Left renal pelvis (tissue), 4 donors: ENCODE measurements at regions not wholly inside any gene's neighbourhood (a gene's known extent, or its start where the extent isn't known, plus 50 kb on each side); places are given as distances from the start of the nearest gene placed in this dataset.

Experiments
- DNase-seq, 4 donors: peaks; one replicate each; pipeline ENCODE4 v3.0.0-alpha.2; 2013; ENCODE audit warnings: low read depth in 4 of 4, low spot score in 3 of 4

DNA sequence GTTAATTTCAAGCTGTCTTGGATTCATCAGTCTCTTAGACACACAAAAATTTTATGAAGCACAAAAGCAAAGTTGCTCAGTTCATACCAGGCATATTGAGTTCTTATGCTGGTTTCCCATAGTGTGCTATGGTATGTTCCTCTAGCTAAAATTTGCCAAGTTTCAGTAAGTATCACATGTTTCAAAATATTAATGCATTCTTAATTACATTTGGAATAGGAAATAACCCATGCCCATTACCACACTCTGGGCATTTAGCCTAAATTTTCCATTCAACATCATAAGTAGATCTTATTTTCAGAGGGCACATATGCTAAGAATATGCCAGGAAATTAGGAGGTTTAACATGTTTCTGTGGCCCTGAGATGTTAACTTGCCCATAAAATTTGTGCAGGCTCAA is 289.9 kb downstream of the SHOX2 start:
- no peak for DNase-seq

DNA sequence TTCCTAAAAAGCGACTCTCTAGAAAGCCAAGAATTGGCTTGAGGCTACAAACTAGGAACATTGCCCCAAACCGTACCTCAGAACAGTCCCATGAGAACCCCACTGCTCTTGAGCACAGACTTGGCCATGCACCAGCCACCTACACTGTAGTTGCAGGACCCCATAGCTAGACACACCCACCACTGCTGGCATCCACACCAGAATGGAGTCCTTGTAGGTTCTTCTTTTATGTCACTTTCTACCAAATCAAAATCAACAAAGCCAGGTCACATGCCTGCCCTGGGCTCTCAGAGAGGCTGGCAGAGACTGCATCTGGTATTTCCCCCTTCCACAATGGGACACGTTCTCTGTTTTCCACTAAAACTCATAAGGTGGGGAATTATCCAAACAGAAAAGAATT is 290.5 kb downstream of the SHOX2 start:
- DNase-seq: no peak

DNA sequence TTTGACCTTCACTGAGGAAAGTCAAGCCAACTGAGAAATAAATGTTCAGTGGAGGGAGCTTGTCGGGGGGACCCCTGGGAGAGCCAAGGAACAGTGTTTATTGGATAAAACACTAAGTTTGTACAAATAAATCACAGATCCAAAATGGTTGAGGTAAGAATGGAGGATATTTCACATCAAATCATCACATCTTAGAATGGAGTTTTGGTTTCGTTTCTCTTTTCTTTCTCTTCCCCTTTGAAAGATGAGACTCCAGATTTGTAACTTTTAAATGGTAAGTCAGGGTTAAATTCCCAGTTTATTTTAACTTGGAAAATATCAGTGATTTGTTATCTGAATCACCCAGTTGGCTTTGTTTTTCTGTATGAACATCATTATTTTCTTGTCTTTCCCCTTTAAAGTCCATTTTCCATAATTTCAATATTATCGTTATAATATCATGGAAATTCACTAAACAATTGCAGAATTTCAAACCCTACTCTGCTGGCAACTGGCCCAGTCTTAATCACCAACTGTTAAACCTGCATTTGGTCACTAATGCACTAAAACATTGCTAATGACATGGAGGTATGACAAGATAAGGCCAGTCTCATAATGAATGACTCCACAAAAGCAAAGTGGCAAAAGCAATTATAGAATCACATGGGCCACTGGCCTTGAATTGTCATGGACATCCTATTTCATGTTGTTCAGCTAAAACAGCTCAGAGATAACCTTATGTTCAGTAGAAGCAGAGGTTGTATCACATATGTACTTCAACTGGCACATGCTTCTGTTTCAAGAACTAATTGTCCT is 295.1 kb downstream of the SHOX2 start:
- no peak for DNase-seq

DNA sequence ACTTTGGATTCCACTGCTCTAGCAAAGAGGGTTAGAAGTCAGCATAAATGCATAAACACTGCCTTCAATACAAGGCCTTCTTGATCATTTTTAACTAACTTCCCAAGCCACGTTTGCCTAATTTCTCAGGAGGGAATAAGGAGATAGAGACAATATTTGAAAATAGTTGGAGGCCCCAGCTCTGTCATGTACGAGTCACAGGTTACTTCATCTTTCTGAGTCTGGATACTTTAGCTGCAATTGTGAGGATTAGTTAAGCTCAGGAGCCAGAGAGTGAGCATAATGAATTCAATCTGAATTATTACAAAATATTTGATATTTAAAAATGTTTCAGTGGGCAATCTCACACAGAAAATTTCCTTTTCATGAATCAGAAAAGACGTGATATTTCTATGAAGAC is 298.9 kb downstream of the SHOX2 start:
- no peak for DNase-seq

DNA sequence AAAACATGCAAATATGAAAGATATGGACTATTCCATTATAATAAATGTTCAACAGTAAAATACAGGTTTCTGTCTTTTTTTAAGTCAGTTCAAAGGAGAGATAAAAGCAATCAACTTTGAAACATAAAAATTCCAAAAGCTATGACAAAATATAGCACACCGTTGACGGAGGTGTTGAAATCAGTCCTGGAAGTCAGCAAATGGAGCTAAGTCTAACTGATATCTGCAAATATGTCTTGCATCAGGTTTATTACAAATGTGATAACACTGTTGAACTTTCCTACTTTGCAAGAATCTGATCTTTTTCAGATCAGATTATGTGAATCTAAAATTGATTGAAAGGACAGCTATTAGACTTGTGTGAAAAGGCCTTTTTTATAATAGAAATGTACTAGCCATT is 300.7 kb downstream of the SHOX2 start:
- no peak for DNase-seq

DNA sequence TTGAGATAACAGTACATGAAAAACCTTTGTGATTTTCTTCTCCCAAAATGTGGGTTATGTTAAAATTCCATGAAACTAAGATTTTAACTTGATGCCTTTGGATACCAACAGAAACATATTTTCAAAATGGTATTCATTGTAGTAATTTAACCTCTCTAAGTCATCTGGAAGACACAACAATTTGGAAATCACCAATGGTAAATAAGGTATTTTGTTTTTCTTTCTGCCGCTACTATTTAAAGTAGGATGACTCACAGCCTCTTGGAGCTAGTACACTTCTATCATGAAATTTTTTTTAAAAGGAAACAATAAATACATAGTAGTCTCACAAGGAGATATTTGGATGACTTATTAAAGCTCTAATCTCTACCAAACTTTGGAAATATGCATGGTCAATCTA is 291.6 kb upstream of the VEPH1 start:
- DNase-seq: no peak

DNA sequence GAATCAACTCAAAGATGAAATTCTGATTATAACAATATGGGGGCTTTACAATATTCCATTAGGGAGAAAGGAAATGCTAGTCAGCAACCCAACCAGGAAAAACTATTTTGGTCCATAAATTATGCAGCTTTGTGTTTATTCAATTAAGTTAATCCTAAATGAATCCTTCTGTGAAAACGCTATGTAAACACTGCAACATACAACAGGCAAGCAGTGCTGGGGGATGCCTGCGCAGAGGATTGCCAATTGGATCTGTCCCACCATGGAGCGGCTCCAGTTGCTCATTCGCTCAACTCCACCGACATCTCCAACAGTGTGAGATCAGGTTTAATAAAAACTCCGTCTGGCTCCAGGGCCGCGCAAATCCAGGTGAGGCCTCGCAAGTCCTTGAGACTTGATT is 290.5 kb upstream of the VEPH1 start:
- no peak for DNase-seq

DNA sequence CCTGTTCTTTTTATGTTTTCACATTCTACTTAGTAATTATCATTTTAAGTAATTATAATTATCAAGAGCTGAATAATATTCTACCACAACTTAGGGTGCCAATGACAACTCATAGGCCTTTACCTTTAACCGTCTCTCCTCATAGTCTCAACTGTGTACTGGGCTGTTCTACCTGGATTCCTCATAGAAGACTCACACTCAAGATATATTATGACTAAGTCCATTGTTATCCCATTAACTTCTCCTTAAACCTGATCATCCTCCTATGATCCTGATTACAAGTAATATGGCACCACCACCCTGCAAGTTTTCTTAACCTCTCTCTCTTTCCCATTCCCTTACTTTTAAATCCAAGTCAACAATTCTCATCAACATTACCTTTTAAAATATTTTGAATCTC is 285.9 kb upstream of the VEPH1 start:
- no peak for DNase-seq

DNA sequence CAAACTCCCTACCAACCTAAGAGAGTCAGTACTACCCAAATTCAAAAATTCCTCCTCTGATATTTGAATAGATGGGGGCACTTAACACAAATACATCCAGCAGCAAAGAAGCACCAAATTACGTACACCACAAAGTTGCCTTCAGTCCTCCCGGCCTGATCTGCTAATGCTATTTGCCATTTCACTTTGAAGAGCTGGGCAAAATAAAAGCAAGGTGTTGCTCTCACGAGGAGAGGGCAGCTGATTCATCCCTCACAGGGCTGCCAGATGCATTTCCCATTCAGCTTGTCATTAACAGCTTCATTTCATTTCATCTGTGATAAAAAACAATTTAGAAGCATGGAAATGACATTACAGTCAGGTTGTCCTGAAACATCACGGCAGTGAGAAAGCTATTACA is 283.4 kb upstream of the VEPH1 start:
- DNase-seq: no peak

DNA sequence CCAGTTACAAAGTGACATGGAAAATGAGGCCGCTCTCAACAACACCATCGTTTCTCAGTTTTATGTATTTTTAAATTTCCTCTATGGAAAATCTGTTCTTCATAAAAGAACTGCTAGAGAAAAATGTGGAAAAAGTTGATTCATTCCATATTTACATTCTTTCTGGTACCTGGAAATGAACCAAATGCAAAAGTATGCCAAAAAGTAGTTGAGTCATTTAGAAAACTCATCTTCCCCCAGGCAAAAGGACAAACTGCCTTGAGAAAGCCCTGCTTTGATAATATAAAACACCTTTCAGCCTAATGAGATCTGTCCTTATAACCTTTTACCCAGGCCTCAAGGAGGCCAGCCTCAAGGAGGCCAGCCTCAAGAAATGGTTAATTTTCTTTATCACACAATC is 283.0 kb upstream of the VEPH1 start:
- no peak for DNase-seq

DNA sequence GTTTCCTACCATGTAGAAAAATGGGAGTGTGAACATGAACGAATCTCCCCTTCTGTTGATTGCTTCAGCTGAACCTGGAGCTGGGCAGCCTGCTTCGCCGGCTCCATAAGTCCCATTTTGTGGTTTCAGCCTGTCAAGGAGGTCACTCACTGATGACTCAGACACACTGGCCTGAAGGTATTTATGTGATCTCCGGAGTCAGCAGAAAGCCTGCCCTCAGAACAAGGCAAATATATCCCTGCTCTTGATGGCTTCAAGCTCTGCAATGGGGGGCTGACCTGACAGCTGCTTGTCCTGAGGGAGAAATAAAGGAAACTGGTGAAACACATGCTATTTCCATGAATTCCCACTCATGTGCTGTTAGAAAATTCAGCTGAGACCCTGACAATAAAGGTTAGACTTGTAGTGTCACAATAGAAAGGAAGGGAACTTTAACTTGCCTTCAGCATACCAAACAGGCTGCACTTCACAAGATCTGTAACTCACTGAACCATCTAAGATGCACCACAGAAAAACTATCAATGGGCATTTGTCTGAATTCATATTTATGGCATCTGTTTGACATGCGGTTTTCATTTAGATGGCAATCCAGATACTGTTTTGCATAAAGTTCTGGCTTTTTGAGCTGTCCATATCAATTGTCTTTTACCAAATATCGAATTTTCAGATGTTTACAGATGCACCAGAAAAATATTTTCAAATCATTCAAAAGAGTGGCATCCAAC is 282.0 kb upstream of the VEPH1 start:
- DNase-seq: no peak

DNA sequence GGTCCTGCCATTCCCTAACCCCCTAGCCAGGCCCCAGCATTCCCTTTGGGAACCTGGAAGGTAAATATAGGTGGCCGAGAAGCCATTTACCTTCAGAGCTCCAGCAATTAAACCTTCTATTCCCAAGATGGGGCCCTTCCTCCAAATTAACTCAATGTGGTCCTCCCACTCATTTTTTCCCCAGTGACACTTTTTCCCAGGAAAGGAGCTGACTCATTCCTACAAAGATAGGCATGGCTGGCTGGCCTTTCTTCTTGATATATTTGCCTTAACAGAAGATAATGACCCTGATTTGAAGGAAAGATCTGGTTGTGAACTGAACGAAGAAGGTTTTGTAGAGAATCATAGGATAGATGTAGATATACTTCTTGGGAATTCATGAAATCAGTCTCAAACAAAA is 279.0 kb upstream of the VEPH1 start:
- no peak for DNase-seq

DNA sequence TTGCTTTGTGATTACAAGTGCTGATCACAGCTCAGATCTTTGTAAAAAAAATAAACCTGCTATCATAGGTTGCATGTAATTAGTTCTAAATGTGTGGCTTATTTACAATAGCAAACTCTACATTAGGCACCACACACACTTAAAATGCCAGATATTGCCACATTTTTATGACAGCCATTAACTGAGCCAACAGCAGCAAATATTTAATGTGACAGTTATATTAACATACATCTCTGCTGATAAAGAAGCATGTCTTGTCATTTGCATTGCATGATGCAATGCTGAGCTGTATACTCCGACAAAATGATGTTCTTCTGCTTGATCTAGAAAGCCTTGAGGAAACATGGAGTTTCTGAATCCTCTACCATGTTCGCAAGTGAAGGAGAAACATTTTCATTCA is 273.6 kb upstream of the VEPH1 start:
- no peak for DNase-seq

DNA sequence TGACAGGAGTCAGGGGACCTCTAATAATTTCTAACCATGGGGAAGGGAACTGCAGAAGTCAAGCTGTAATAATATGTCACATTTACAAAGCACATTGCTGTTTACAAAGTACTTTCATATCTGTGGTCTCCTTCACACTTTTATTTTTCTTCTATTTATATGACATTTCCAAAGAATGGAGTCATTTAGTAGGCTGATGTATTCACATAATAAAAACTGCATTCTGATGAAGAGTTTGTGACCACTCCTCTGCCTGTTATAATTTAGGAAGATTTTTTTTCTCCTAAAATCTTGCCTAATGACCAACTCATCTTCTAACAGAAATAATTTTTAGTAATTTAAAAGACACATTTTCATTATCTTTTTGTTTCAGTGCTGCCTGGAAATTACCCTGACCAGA is 272.2 kb upstream of the VEPH1 start:
- no peak for DNase-seq

DNA sequence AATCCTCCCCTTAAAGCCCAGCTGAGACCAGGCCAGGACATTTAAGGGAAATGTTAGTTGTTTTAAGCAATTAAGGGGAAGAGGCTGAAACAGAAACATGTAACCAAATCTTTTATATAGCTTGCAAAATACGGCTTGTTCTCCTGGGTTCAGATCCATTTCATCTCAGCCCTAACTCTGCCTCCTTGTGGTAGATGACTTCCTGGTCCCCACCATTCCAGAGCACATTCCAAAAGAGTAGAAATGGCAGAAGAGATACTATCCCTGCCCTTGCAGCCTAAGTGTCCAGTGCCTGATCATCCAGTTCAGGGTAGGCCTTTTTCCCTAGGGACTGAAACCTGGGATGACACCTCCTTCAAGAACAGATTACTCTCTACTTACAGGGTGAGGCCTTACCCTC is 266.2 kb upstream of the VEPH1 start:
- DNase-seq: no peak

DNA sequence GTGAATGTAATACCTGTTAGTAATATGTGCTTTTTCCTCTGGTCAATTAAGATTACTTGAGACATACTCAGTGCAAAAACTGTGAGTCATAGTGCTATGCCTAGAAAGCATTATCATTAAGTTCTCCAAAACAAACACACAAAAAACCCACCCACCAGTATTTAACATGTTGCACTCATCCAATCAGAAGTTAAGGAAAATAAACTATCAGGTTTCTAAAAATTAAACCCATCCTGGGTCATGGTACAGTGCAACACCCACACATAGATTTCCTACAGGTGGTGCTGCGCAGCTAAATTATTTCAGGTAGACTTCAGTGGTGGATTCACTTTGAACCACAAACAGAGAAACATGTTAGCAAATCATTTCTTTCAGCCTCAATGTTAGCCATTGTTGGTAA is 264.4 kb upstream of the VEPH1 start:
- no peak for DNase-seq

DNA sequence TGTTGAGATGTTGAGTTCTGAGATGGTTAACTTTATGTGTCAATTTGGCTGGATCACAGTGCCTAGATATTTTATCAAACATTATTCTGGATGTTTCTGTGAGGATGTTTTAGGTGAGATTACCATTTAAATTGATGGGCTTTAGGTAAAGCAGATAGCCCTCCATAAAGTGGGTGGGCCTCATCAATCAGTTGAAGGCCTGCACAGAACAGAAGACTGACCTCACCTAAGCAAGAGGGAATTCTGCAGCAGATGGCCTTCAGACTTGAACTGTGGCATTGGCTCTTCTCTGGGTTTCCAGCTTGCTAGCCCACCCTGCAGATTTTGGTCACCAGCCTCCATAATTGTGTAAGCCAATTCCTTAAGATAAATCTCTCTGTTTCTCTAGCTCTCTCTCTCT is 260.4 kb upstream of the VEPH1 start:
- no peak for DNase-seq

DNA sequence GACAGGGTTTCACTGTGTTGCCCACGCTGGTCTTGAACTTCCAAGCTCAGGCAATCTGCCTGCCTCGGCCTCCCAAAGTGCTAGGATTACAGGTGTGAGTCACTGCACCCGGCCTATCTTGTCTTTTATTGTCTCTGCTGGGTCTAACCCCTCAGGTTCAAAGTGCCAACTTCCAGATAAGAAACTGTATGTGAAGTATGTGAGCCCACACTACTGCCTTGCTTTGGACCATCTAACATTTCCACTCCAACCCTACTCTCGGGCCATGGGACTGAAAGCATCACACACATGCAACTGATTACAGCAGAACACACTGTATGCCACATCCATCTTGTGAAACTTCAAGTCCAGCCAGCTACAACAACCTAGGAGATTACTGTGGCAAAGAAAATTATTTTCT is 256.1 kb upstream of the VEPH1 start:
- DNase-seq: no peak

DNA sequence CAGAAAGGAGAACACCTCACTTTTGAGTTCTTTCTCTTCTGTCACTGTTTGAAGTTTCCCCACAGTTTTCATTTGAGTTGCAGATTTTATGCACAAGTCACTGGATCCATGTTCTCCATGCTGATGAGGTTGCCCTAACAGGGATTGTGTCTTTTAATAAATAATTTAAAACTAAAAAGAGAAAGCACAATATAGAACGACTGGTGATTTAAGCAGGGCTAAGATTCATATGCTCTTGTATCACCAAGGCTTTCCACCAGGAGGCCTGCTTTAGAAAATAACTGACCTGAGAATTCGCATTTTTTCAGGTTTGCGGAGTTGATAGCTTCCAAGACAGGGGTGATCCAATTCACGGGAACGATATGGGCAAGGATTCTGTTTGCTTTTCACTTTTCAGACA is 252.0 kb upstream of the VEPH1 start:
- DNase-seq: no peak

DNA sequence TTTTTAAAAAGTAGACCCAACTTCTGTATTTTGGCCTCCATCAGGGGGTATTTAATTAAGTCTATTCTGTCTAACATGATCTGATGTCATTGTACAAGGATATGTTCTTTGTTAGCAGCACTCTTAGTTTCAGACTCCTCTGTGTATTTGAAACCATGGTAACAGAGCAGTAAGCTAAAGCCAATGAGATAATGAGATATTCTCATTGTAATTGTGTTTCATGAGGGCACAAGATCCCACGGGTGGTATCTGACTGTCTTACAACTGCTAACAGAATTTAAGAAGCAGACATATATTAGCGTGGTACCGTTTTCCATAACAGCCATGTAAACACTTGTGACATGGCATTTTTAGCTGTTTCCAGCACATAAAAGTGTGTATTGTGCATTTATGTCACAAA is 251.2 kb upstream of the VEPH1 start:
- no peak for DNase-seq

DNA sequence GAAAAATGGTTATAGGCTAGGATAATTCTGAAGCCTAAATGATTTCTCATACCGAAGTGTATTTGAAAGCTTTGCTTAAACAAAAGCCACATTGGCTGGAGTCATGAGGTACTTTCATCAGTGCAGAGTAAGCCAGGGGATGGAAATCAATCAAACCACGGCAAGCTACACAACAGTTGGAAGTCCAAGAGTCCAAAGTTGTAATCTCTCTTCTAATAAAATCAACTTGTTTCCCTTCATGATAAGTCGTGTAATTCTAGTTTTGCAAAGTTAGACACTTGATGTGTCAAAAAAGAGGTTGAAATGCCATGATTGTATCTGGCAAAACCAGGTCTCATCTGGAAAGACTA is 250.5 kb upstream of the VEPH1 start:
- DNase-seq: no peak

DNA sequence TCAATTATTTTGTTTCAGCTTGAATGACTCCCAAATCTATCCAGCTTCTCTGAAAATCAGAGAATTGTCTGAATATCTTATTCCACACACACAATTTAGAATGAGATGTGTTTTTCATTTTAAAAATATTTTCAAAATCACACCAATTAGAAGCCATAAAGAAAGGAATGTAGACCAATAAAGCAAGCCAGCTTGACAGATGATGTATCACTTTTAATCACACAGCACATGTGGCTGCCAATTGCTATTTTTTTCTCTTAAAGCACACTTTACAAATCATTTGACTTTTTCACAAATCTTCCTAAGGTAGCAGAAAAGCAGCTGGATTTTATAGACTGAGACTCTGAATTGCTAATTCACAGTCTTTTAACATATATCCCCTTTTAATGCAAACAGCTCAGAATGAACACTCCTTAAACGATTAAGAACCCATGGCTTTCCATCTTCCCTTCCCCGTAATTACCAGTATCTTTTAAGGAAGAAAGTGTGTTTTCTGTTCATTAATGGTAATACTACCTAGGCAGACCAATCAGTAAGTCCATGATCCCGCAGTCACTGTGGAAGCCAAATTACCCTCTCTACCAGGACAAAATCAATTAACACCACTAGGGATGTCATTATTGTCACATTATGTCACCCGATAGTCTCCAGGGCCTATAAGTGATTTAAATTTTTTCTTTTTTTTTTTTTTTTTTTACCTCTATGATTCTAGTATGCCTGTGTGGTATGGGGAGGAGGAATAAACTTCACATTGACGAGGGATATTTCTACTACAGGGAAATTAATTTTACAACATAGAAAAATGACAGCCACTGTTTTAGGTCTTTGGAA is 250.0 kb upstream of the VEPH1 start:
- no peak for DNase-seq
